ENCODE measurements at regions not wholly inside any gene's neighbourhood (a gene's known extent, or its start where the extent isn't known, plus 50 kb on each side); places are given as distances from the start of the nearest gene placed in this dataset.

DNA sequence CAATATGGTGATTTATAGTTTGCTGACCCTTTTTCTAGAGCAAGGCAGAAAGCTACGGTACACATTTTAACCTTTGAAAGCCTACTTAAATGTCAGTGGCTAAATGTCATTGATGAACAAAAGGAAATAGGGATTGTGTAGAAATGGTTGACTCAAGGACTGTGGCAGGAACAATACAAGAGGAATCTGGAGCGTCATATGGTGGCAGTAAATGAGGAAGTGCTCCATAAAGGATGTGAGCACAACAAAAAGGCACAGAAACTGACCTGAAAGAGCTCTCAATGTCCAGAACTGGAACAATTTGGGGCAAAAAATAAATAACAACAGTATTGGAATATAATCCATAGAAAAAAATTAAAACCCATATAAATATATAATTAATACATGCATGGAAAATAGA lies 443.9 kb upstream of the VRK2 start:
- no peak for DNase-seq
- no peak overlapping the region for H3K4me3 ChIP-seq
- H3K4me1 ChIP-seq (ENCODE audit: insufficient read depth), result no peaks in the 10 kb centered on the region
- 53 to 65% (median 53%) methylated on average over 2 of the region's 2 CpGs for WGBS, 3 donors
- no peaks in the 10 kb centered on the region for H3K36me3 ChIP-seq
- no peak for TF ChIP-seq POLR2A (IDR thresholded peaks at IDR 0.05)
- TF ChIP-seq EP300 (IDR thresholded peaks at IDR 0.05), result no peak
- no peak for TF ChIP-seq CTCF (IDR thresholded peaks at IDR 0.05)
- H3K9me3 ChIP-seq, result peaks cover 0 to 3% of the 10 kb centered on the region in 2 donors
- intact Hi-C loops (cut with DNase I), result no loop called here
- no peak overlapping the region for H3K27ac ChIP-seq
- H3K27me3 ChIP-seq, result no peaks in the 10 kb centered on the region

DNA sequence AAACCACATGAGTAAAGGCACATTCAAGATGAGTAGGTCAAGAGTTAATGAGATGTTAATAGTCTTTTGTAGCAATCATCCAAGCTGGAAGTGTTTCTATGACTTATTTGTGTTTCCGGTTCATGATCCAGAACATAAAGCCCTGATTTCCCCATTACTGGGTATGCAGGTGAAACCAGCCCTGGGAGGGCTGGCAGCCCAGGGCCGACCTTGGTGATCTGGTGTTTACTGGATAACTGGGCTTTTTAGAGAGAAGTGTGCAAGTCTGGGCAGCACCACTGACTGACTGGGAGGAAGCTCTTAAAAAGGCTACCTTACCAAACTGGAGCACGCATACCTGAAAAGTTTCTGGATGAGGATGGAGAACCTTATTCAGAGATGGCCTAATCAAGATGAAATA lies 431.6 kb upstream of the VRK2 start:
- intact Hi-C loops (cut with DNase I), result no loop called here
- Histone ChIP-seq H3K27me3 (no peaks in the 10 kb centered on the region), H3K27ac (no peak overlapping the region), H3K4me3 (no peak overlapping the region), H3K4me1 (ENCODE audit: insufficient read depth) (no peaks in the 10 kb centered on the region), H3K9me3 (no peaks in the 10 kb centered on the region), H3K36me3 (no peaks in the 10 kb centered on the region)
- TF ChIP-seq EP300 (IDR thresholded peaks at IDR 0.05) (no peak), CTCF (IDR thresholded peaks at IDR 0.05) (no peak), POLR2A (IDR thresholded peaks at IDR 0.05) (no peak)
- 74 to 89% (median 89%) methylated on average over 3 of the region's 3 CpGs for WGBS, 3 donors
- DNase-seq, result no peak

DNA sequence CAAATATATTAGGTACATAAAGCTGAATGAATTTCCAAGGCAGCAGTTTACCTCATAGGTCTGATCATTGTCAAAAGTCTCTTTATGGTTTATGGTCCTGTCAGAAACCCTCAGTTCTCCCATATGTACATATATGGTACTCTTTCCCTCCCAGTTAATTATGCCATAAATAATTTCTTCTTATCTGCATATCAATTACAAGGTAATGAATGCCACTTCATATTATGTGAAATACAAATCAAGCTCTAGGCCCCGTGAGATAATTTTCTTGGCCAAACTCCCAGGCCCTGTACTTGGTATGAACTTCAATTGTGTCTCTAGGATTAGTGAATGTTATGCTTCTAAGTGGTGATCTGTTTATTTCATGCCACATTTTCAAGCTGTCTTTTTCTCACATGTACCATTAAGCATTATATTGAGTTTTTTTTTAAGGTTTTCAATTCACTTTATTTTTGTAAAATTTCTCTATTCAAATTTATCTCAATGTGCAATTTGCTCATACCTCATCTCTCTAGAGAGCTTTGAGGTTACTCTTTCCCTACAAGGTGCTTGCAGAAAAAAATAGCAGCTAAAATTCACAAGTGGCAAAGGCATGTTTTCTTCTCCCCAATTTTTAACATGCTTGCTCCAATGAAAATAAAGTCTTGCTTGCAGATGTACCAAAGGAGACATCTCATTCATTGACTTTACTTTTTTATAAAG lies 430.6 kb upstream of the VRK2 start:
- Histone ChIP-seq H3K36me3 (no peaks in the 10 kb centered on the region), H3K9me3 (no peaks in the 10 kb centered on the region), H3K4me1 (ENCODE audit: insufficient read depth) (no peaks in the 10 kb centered on the region), H3K27ac (no peak overlapping the region), H3K4me3 (no peak overlapping the region), H3K27me3 (no peaks in the 10 kb centered on the region)
- intact Hi-C loops (cut with DNase I), result no loop called here
- no peak for DNase-seq
- 3 to 6% (median 4%) methylated on average over 1 of the region's 1 CpG for WGBS, 3 donors
- TF ChIP-seq POLR2A (IDR thresholded peaks at IDR 0.05) (no peak), EP300 (IDR thresholded peaks at IDR 0.05) (no peak), CTCF (IDR thresholded peaks at IDR 0.05) (no peak)

GRCh38 chr2:57617318-57617717 lies 429.3 kb upstream of the VRK2 start:
- intact Hi-C loops (cut with DNase I), result no loop called here
- no peaks in the 10 kb centered on the region for H3K36me3 ChIP-seq
- H3K27ac ChIP-seq, result no peak overlapping the region
- no peaks in the 10 kb centered on the region for H3K4me1 ChIP-seq (ENCODE audit: insufficient read depth)
- 50 to 66% (median 55%) methylated on average over 3 of the region's 3 CpGs for WGBS, 3 donors
- no peaks in the 10 kb centered on the region for H3K27me3 ChIP-seq
- H3K4me3 ChIP-seq, result no peak overlapping the region
- DNase-seq, result no peak
- no peak for TF ChIP-seq CTCF (IDR thresholded peaks at IDR 0.05)
- no peak for TF ChIP-seq POLR2A (IDR thresholded peaks at IDR 0.05)
- no peak for TF ChIP-seq EP300 (IDR thresholded peaks at IDR 0.05)
- H3K9me3 ChIP-seq, result no peaks in the 10 kb centered on the region

Measured in ovary (tissue), 7 donors.